Epithelial cell of proximal tubule (primary cell): ENCODE measurements at regions not wholly inside any gene's neighbourhood (a gene's known extent, or its start where the extent isn't known, plus 50 kb on each side); places are given as distances from the start of the nearest gene placed in this dataset.

Source experiments
- DNase-seq: peaks from one replicate; pipeline ENCODE4 v3.0.0-alpha.2; 2011; ENCODE audit warnings: low read depth
- H3K4me3 ChIP-seq: 2 replicates; pipeline ENCODE4 v1.5.1; 2011; ENCODE audit warnings: low read depth, mild to moderate bottlenecking, low read length
- CTCF ChIP-seq: conservative IDR thresholded peaks from 2 replicates; pipeline ENCODE4 v1.5.1; 2012; ENCODE audit warnings: low read depth, mild to moderate bottlenecking, low read length

GRCh38 chr3:115381573-115381912, 234.5 kb upstream of the ZBTB20 start:
- no peak overlapping the region for H3K4me3 ChIP-seq
- no peak for DNase-seq
- no peak for TF ChIP-seq CTCF

GRCh38 chr3:115381931-115382330, 234.8 kb upstream of the ZBTB20 start:
- H3K4me3 ChIP-seq, result no peak overlapping the region
- no peak for DNase-seq
- no peak for TF ChIP-seq CTCF

- DNase-seq, result no peak
- H3K4me3 ChIP-seq, result no peak overlapping the region
- no peak for TF ChIP-seq CTCF
These were observed 237.3 kb upstream of the ZBTB20 start for GRCh38 chr3:115384381-115384780.

GRCh38 chr3:115385774-115386730, 237.3 kb upstream of the GAP43 start:
- H3K4me3 ChIP-seq, result no peak overlapping the region
- DNase-seq, result no peak
- TF ChIP-seq CTCF, result no peak

- DNase-seq, result no peak
- TF ChIP-seq CTCF, result no peak
- H3K4me3 ChIP-seq, result no peak overlapping the region
These were observed 235.1 kb upstream of the GAP43 start for GRCh38 chr3:115388166-115388565.

GRCh38 chr3:115388811-115389210, 234.5 kb upstream of the GAP43 start:
- DNase-seq, result no peak
- no peak for TF ChIP-seq CTCF
- no peak overlapping the region for H3K4me3 ChIP-seq

- no peak overlapping the region for H3K4me3 ChIP-seq
- TF ChIP-seq CTCF, result no peak
- no peak for DNase-seq
These were observed 226.5 kb upstream of the GAP43 start for GRCh38 chr3:115396801-115397200.
